NCI-H1105 treated with DMSO at 0.1 percent for 48 hours (cell line): ENCODE measurements at regions not wholly inside any gene's neighbourhood (a gene's known extent, or its start where the extent isn't known, plus 50 kb on each side); places are given as distances from the start of the nearest gene placed in this dataset.

Source experiments
- DNase-seq: peaks from one replicate; lab custom pipeline; 2025; lab: John Stamatoyannopoulos, UW

DNA sequence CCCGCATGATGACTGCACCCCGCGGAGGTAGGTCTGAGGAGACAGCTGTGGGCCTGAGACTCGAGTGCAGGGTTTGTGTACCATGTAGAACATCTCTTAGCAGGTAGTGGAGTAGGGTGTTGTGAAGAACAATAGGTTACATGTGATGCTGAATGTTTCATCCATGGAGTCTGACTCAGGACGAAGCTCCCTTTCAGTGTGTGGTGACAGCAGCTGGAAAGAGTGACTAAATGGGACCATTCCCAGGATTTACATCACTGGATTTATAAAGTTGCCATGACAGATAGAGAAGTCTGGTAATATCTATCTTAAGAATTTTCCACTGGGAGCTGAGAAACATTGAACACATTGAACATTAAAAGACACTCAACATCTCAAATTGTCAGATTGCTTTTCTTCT, 259.6 kb upstream of the RGS6 start:
- no peak for DNase-seq

DNA sequence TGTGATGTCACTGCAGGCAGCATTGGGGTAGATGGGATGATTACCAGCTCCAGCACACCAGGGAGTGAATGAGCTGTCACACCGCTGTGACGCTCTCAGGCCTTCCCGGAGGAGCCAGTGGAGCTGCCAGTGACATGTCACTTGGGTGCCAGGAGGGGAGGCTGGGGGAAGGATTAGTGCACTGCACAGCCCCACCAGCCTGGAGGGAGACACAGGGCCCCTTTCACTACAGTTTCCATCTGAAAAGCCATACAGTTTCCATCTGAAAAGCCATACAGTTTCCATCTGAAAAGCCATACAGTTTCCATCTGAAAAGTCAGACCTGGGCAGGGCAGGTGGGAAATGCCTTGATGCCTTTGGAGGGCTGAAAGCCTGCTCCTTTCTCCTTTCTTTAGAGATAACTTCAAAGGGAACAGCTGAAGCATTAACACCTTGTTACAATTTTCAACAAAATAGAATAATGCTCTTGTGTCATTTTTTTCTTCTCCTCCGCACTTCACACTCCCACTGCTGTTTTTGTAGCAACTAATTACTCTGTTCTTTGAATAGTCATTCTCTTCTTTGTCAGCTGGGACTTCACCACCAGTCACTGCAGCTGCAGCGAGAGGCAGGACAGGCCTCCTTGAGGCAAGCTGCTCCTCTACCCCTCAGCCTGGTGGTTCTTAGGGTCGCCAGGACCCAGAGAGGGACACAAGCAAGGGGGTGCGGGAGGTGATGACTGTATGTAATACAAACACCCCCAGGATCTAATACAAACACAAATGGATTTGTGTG, 256.9 kb upstream of the RGS6 start:
- DNase-seq = no peak

- no peak for DNase-seq
Observed at GRCh38 chr14:71675900-71676287, 256.3 kb upstream of the RGS6 start.

GRCh38 chr14:71680736-71681387, 251.4 kb upstream of the RGS6 start:
- no peak for DNase-seq

GRCh38 chr14:71682337-71682736, 249.9 kb upstream of the RGS6 start:
- no peak for DNase-seq

- no peak for DNase-seq
Observed at GRCh38 chr14:71684323-71684722, 247.9 kb upstream of the RGS6 start.

DNA sequence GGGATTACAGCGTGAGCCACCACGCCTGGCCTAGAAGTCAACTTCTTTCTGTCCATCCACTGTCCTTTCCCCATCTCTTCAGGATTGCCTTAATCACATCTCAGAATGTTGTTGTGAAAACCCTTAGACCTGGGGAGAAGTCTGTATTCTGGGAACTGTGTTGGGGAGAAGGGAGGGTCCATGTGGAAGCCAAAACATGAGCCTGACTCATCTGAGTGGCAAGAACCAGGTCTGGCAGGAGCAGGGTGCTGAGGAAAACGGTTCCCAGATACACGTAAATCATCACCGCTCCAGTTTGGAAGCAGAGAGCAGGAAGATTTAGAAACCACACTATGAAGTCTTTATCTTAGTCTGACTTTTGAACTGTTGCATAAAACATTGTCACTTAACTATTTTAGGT, 245.6 kb upstream of the RGS6 start:
- DNase-seq = no peak

- DNase-seq = no peak
Observed at GRCh38 chr14:71687166-71687831, 244.9 kb upstream of the RGS6 start.

GRCh38 chr14:71688576-71688975, 243.7 kb upstream of the RGS6 start:
- DNase-seq = no peak

- no peak for DNase-seq
Observed at GRCh38 chr14:71690478-71690877, 241.8 kb upstream of the RGS6 start.

- DNase-seq = no peak
Observed at GRCh38 chr14:71692496-71692895, 239.7 kb upstream of the RGS6 start.

GRCh38 chr14:71693381-71693780, 238.8 kb upstream of the RGS6 start:
- DNase-seq = no peak

DNA sequence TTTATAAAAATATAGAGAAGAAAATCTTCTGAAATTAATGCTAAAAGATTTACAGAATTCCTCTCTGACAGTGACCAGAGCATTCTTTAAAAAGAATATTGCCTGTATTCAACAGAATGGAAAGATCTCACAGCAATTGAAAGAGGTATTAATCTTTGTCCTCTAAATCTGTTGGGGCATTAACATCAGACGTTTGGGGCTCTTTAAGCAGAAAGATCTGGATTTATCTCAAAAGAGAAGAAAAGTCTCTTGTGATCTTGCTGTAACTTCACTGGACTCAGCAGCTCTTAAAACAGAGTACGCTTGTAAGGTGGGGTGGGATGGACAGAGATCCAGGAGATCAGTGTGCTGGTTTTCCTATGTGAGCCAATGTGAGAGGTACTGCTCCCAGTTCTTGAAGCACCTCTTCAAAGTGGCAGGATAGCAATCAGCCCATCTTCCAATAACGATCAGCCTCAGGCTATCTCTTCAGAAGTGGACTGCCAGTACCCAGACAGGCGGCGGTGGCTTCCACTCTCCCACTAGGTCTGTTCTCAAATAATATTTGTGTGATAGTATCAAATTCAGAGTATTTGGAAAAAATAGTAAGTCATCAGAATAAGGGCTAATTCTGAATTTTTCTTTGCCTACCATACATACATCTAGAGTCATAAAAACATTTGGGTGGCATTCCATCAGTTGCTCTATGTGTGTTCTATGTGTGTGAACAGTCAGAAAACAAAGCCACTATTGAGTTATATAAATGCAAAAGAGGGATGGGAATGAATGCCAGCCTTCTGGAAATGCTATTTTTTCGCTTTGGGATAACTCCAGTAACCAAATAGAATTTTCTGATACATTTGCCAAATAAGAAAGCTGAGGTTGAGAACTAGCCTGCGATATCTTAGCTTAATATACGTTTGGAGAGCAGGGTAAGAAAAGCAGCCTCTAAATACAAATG, 237.4 kb upstream of the RGS6 start:
- no peak for DNase-seq

GRCh38 chr14:71695611-71696350, 236.4 kb upstream of the RGS6 start:
- DNase-seq = no peak

- DNase-seq = no peak
Observed at GRCh38 chr14:71698027-71698426, 234.2 kb upstream of the RGS6 start.

GRCh38 chr14:71698673-71699072, 233.6 kb upstream of the RGS6 start:
- no peak for DNase-seq

DNA sequence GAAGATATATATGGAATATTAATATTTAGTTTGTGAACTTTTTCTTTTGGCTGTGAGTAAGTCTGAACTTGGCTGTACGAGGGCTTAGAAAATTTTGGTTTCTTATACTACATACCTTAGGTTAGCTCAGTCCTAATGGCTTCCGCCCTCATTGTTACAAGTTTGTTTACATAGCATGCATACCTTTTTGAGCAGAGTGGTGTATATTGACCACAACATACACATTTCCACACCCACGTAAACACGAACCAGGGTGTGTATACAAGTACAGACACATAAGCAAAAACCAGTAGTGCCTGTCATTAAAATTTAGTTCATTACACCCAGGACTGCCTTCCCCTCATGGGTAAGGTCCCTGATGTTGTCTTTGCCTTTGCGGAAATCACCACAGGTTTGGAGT, 230.2 kb upstream of the RGS6 start:
- DNase-seq = no peak

GRCh38 chr14:71702786-71703185, 229.4 kb upstream of the RGS6 start:
- DNase-seq = no peak

DNA sequence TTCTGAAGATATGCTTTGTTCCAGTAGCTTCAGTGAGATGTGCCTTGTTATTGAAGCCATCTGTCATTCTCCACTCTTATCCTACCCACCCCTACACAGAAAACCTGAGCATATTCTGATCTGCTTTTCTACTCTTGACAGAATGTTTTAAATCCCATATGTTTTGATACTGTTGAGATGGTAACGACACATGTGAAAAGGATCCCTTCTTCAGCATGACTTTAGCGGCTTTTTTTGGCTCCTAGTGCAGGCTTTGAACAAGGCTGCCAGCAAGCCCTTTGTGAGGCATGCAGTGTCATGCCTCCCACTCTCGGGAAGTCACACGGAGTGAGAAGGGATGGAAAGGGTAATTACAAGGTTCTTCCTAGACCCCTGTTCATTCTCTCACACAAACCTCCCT, 228.8 kb upstream of the RGS6 start:
- DNase-seq = peak; percentile 64

DNA sequence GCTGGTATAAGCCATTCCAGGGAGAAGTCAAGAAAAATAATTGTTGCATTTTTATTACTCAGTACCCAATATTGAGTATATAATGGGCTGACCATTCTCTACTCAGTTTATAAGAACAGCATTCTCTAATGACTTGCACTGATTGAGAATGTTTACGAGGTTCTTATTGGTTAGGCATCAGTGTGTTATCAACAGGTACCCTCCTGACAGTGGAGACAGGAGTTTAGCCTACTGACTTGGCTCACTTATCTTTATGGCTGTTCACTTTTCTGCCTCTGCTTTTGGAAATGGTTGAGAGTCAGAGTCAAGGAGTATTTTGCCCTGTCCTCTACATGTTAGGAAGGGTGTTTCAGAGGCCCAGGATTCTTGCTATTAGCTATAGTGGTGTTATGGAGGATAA, 228.0 kb upstream of the RGS6 start:
- DNase-seq = no peak

DNA sequence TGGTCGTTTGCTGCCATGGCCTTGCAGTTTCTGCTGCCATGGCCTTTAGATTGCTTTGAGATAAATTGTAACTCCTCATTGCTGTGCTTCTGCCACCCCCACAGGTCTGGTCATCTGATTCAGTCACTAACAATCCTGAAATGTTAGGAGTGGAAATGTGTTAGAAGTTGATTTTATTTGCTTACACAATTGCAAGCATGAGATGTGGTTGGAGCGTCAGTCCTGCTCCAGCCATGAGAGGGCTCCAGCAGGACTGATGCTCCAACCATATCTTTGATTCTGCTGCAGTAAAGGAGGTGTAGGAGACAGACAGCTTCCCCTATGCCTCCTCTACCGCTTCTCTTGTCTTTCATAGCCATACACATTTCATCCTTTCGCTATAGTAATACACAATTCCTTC, 226.8 kb upstream of the RGS6 start:
- no peak for DNase-seq

GRCh38 chr14:71709076-71709475, 223.2 kb upstream of the RGS6 start:
- DNase-seq = no peak
